ENCODE measurements at regions not wholly inside any gene's neighbourhood (a gene's known extent, or its start where the extent isn't known, plus 50 kb on each side); places are given as distances from the start of the nearest gene placed in this dataset.

- no peaks in the 10 kb centered on the region for H3K9me3 ChIP-seq
- H3K4me3 ChIP-seq, result no peak overlapping the region
- no peaks in the 10 kb centered on the region for H3K36me3 ChIP-seq
- DNase-seq (ENCODE audit: low spot score) (no peak), ATAC-seq (ENCODE audit: insufficient number of reproducible peaks, low FRiP score, low read depth) (no peak)
- H3K4me1 ChIP-seq (ENCODE audit: control insufficient read depth in 1 of 2, low read depth in 2 of 2), result no peaks in the 10 kb centered on the region
- TF ChIP-seq CTCF (IDR thresholded peaks at IDR 0.05), result no peak
- H3K27me3 ChIP-seq (replicated peaks; ENCODE audit: insufficient read depth), result no peaks in the 10 kb centered on the region
- no peak overlapping the region for H3K27ac ChIP-seq
These were observed 368.0 kb downstream of the DOK5 start for GRCh38 chr20:54843431-54843830.

GRCh38 chr20:54839224-54839623 is 363.8 kb downstream of the DOK5 start:
- no peak overlapping the region for H3K27ac ChIP-seq
- DNase-seq (ENCODE audit: low spot score) (no peak), ATAC-seq (ENCODE audit: insufficient number of reproducible peaks, low FRiP score, low read depth) (no peak)
- H3K27me3 ChIP-seq (replicated peaks; ENCODE audit: insufficient read depth), result no peaks in the 10 kb centered on the region
- no peak overlapping the region for H3K4me3 ChIP-seq
- no peaks in the 10 kb centered on the region for H3K36me3 ChIP-seq
- no peaks in the 10 kb centered on the region for H3K9me3 ChIP-seq
- H3K4me1 ChIP-seq (ENCODE audit: control insufficient read depth in 1 of 2, low read depth in 2 of 2), result no peaks in the 10 kb centered on the region
- TF ChIP-seq CTCF (IDR thresholded peaks at IDR 0.05), result no peak

- Histone ChIP-seq H3K9me3 (no peaks in the 10 kb centered on the region), H3K4me1 (ENCODE audit: control insufficient read depth in 1 of 2, low read depth in 2 of 2) (no peaks in the 10 kb centered on the region), H3K36me3 (no peaks in the 10 kb centered on the region), H3K4me3 (no peak overlapping the region), H3K27ac (no peak overlapping the region), H3K27me3 (replicated peaks; ENCODE audit: insufficient read depth) (no peaks in the 10 kb centered on the region)
- DNase-seq (ENCODE audit: low spot score) (no peak), ATAC-seq (ENCODE audit: insufficient number of reproducible peaks, low FRiP score, low read depth) (no peak)
- TF ChIP-seq CTCF (IDR thresholded peaks at IDR 0.05), result no peak
These were observed 361.8 kb downstream of the DOK5 start for GRCh38 chr20:54837226-54837625.

GRCh38 chr20:54822386-54822785 is 347.0 kb downstream of the DOK5 start:
- Histone ChIP-seq H3K4me3 (no peak overlapping the region), H3K9me3 (no peaks in the 10 kb centered on the region), H3K27ac (no peak overlapping the region), H3K36me3 (no peaks in the 10 kb centered on the region), H3K27me3 (replicated peaks; ENCODE audit: insufficient read depth) (no peaks in the 10 kb centered on the region), H3K4me1 (ENCODE audit: control insufficient read depth in 1 of 2, low read depth in 2 of 2) (no peaks in the 10 kb centered on the region)
- ATAC-seq (ENCODE audit: insufficient number of reproducible peaks, low FRiP score, low read depth) (no peak), DNase-seq (ENCODE audit: low spot score) (no peak)
- no peak for TF ChIP-seq CTCF (IDR thresholded peaks at IDR 0.05)

GRCh38 chr20:54820392-54820791 is 345.0 kb downstream of the DOK5 start:
- no peak overlapping the region for H3K27ac ChIP-seq
- H3K4me3 ChIP-seq, result no peak overlapping the region
- H3K36me3 ChIP-seq, result no peaks in the 10 kb centered on the region
- H3K27me3 ChIP-seq (replicated peaks; ENCODE audit: insufficient read depth), result no peaks in the 10 kb centered on the region
- DNase-seq (ENCODE audit: low spot score) (no peak), ATAC-seq (ENCODE audit: insufficient number of reproducible peaks, low FRiP score, low read depth) (no peak)
- TF ChIP-seq CTCF (IDR thresholded peaks at IDR 0.05), result no peak
- no peaks in the 10 kb centered on the region for H3K9me3 ChIP-seq
- no peaks in the 10 kb centered on the region for H3K4me1 ChIP-seq (ENCODE audit: control insufficient read depth in 1 of 2, low read depth in 2 of 2)
